ENCODE measurements at regions not wholly inside any gene's neighbourhood (a gene's known extent, or its start where the extent isn't known, plus 50 kb on each side); places are given as distances from the start of the nearest gene placed in this dataset.

- CTCF ChIA-PET (ENCODE audit: partially characterized antibody), result no interaction called here
- H3K18ac ChIP-seq (ENCODE audit: extremely low read depth, low read length), result no peak overlapping the region
- no peak overlapping the region for H3K4ac ChIP-seq (replicated peaks; ENCODE audit: insufficient read length, low read depth, low read length)
- TF ChIP-seq KDM5A (IDR thresholded peaks at IDR 0.05; ENCODE audit: low read length), result no peak
- TF ChIP-seq PHF8 (conservative IDR thresholded peaks at IDR 0.05; ENCODE audit: low read depth, low read length), result no peak
- no peak for TF ChIP-seq FOSL1 (IDR thresholded peaks at IDR 0.05; ENCODE audit: insufficient read depth, low read depth, low read length)
- TF ChIP-seq MAFK (IDR thresholded peaks at IDR 0.05; ENCODE audit: low read depth, low read length), result no peak
- no peak for TF ChIP-seq CTCF (IDR thresholded peaks at IDR 0.05; ENCODE audit: control extremely low read depth in 1 of 3, insufficient read depth in 1 of 3, low read depth in 1 of 3, low read length in 3 of 3)
- TF ChIP-seq TAF1 (IDR thresholded peaks at IDR 0.05; ENCODE audit: low read depth, low read length), result no peak
- TF ChIP-seq RXRA (IDR thresholded peaks at IDR 0.05; ENCODE audit: insufficient read depth, low read depth, low read length), result no peak
- TF ChIP-seq KDM1A (IDR thresholded peaks at IDR 0.05; ENCODE audit: borderline replicate concordance, low read length), result no peak
- TF ChIP-seq YY1 (IDR thresholded peaks at IDR 0.05; ENCODE audit: low read depth, low read length), result no peak
- TF ChIP-seq SIN3A (conservative IDR thresholded peaks at IDR 0.05 in 1 of 2, IDR thresholded peaks at IDR 0.05 in 1 of 2; ENCODE audit: low read depth in 1 of 2, low read length in 2 of 2), result no peak
- TF ChIP-seq TEAD4 (IDR thresholded peaks at IDR 0.05; ENCODE audit: low read depth, low read length), result no peak
- TF ChIP-seq GTF2F1 (IDR thresholded peaks at IDR 0.05; ENCODE audit: borderline replicate concordance, low read depth, low read length), result no peak
- no peak for TF ChIP-seq SUZ12 (IDR thresholded peaks at IDR 0.05; ENCODE audit: low read length)
Observed at GRCh38 chr15:47266566-47266965, 450.7 kb upstream of the SEMA6D start.

More at GRCh38 chr15:47266566-47266965, 450.7 kb upstream of the SEMA6D start:
- Histone ChIP-seq H3K23me2 (ENCODE audit: low read depth, low read length) (no peaks in the 10 kb centered on the region), H2AFZ (ENCODE audit: low read length) (no peak overlapping the region), H3K27ac (ENCODE audit: low read depth, low read length) (no peak overlapping the region), H3K56ac (replicated peaks; ENCODE audit: insufficient read length, low read depth, low read length) (no peak overlapping the region), H2BK15ac (ENCODE audit: low read length) (no peak overlapping the region), H2AK5ac (ENCODE audit: low read depth, low read length) (no peak overlapping the region), H2BK5ac (ENCODE audit: low read depth, low read length) (no peak overlapping the region), H3K36me3 (ENCODE audit: control insufficient read depth in 2 of 4, insufficient read depth in 4 of 4, low read length in 3 of 4) (no peaks in the 10 kb centered on the region), H3K79me1 (ENCODE audit: low read depth, low read length) (no peaks in the 10 kb centered on the region), H3K9me3 (ENCODE audit: insufficient read depth in 2 of 2, low read depth in 1 of 2, low read length in 1 of 2) (no peaks in the 10 kb centered on the region), H3K79me2 (ENCODE audit: control insufficient read depth in 1 of 2, insufficient read depth in 2 of 2, low read length in 2 of 2) (no peaks in the 10 kb centered on the region), H4K8ac (ENCODE audit: extremely low read depth, insufficient read depth, low read length) (no peak overlapping the region), H4K91ac (replicated peaks; ENCODE audit: insufficient read length, low read length) (no peak overlapping the region), H2BK12ac (ENCODE audit: low read depth, low read length) (no peak overlapping the region), H3K4me3 (ENCODE audit: extremely low read depth in 1 of 4, insufficient read depth in 2 of 4, low read depth in 3 of 4, low read length in 4 of 4) (no peak overlapping the region), H2BK120ac (replicated peaks; ENCODE audit: low read depth, low read length) (no peak overlapping the region), H3K23ac (ENCODE audit: insufficient read length) (no peak overlapping the region), H4K5ac (ENCODE audit: insufficient read length, low read depth, low read length) (no peak overlapping the region), H4K20me1 (replicated peaks in 1 of 2; ENCODE audit: control insufficient read depth in 1 of 2, insufficient read depth in 2 of 2, low read length in 2 of 2) (no peaks in the 10 kb centered on the region), H3K4me2 (ENCODE audit: insufficient read depth in 1 of 2, low read depth in 2 of 2, low read length in 2 of 2) (no peak overlapping the region), H3K4me1 (replicated peaks in 1 of 4; ENCODE audit: control insufficient read depth in 3 of 4, insufficient read depth in 4 of 4, low read length in 3 of 4) (no peaks in the 10 kb centered on the region), H2BK20ac (ENCODE audit: low read length) (no peak overlapping the region), H3K27me3 (replicated peaks in 1 of 4; ENCODE audit: control insufficient read depth in 3 of 4, extremely low read depth in 1 of 4, insufficient read depth in 3 of 4, low read length in 3 of 4) (no peaks in the 10 kb centered on the region), H3K14ac (ENCODE audit: insufficient read length) (no peak overlapping the region), H3K9ac (replicated peaks in 1 of 4; ENCODE audit: extremely low read depth in 1 of 4, low read depth in 3 of 4, low read length in 3 of 4) (no peak overlapping the region)
- POLR2A ChIA-PET (ENCODE audit: partially characterized antibody), result no interaction called here
- 100% methylated on average over 1 of the region's 1 CpG; no CpG with 5 or more reads in 1 of the 2 experiments for whole genome bisulfite sequencing, 2 experiments (ENCODE audit: extremely low coverage in 1 of 2, insufficient coverage in 1 of 2, insufficient read length in 1 of 2, insufficient replicate concordance in 2 of 2, low coverage in 1 of 2, low lambda C conversion rate in 2 of 2, missing lambda C conversion rate in 1 of 2)
- FAIRE-seq (no peak), DNase-seq (ENCODE audit: low read depth in 1 of 2, low spot score in 2 of 2) (no peak)

All from H1 (cell line).